ENCODE measurements at regions not wholly inside any gene's neighbourhood (a gene's known extent, or its start where the extent isn't known, plus 50 kb on each side); places are given as distances from the start of the nearest gene placed in this dataset.

DNA sequence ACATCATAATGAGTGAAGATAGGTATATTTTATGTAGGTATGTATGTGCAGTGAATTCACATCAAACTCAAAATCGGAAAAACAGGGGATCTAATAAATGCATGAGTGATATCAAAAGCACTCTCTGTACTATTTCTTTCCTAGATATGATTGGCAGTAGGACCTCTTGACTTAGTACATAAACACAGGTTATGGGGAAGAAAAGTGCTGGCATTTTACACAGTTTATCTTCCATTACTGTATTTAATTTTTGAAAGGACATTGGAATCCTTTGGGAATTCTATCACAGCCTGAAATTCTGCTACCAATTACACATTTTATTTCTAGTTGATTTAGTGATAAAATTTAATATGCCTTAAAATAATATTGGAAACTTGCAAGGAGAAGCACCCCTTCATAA is 470.5 kb upstream of the ONECUT1 start:
- H3K4me1 ChIP-seq (ENCODE audit: control insufficient read depth in 1 of 2, low read depth in 2 of 2) = no peaks in the 10 kb centered on the region
- H3K9me3 ChIP-seq = no peaks in the 10 kb centered on the region
- no peak overlapping the region for H3K4me3 ChIP-seq
- no peaks in the 10 kb centered on the region for H3K27me3 ChIP-seq (replicated peaks; ENCODE audit: insufficient read depth)
- TF ChIP-seq, protein P1, sequence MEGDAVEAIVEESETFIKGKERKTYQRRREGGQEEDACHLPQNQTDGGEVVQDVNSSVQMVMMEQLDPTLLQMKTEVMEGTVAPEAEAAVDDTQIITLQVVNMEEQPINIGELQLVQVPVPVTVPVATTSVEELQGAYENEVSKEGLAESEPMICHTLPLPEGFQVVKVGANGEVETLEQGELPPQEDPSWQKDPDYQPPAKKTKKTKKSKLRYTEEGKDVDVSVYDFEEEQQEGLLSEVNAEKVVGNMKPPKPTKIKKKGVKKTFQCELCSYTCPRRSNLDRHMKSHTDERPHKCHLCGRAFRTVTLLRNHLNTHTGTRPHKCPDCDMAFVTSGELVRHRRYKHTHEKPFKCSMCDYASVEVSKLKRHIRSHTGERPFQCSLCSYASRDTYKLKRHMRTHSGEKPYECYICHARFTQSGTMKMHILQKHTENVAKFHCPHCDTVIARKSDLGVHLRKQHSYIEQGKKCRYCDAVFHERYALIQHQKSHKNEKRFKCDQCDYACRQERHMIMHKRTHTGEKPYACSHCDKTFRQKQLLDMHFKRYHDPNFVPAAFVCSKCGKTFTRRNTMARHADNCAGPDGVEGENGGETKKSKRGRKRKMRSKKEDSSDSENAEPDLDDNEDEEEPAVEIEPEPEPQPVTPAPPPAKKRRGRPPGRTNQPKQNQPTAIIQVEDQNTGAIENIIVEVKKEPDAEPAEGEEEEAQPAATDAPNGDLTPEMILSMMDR (IDR thresholded peaks at IDR 0.05) = no peak
- no peak for DNase-seq (ENCODE audit: low spot score)
- no peak for ATAC-seq (ENCODE audit: insufficient number of reproducible peaks, low FRiP score, low read depth)
- no peaks in the 10 kb centered on the region for H3K36me3 ChIP-seq
- H3K27ac ChIP-seq = no peak overlapping the region

- no peaks in the 10 kb centered on the region for H3K4me1 ChIP-seq (ENCODE audit: control insufficient read depth in 1 of 2, low read depth in 2 of 2)
- TF ChIP-seq, protein P1 (IDR thresholded peaks at IDR 0.05) = no peak
- no peaks in the 10 kb centered on the region for H3K36me3 ChIP-seq
- no peaks in the 10 kb centered on the region for H3K9me3 ChIP-seq
- DNase-seq (ENCODE audit: low spot score) (no peak), ATAC-seq (ENCODE audit: insufficient number of reproducible peaks, low FRiP score, low read depth) (no peak)
- H3K27ac ChIP-seq = no peak overlapping the region
- no peaks in the 10 kb centered on the region for H3K27me3 ChIP-seq (replicated peaks; ENCODE audit: insufficient read depth)
- no peak overlapping the region for H3K4me3 ChIP-seq
Measured at GRCh38 chr15:53256457-53256856, 466.3 kb upstream of the ONECUT1 start.

GRCh38 chr15:53256043-53256442 is 465.9 kb upstream of the ONECUT1 start:
- TF ChIP-seq, protein P1 (IDR thresholded peaks at IDR 0.05) = no peak
- ATAC-seq (ENCODE audit: insufficient number of reproducible peaks, low FRiP score, low read depth) (no peak), DNase-seq (ENCODE audit: low spot score) (no peak)
- Histone ChIP-seq H3K27ac (no peak overlapping the region), H3K4me3 (no peak overlapping the region), H3K4me1 (ENCODE audit: control insufficient read depth in 1 of 2, low read depth in 2 of 2) (no peaks in the 10 kb centered on the region), H3K36me3 (no peaks in the 10 kb centered on the region), H3K27me3 (replicated peaks; ENCODE audit: insufficient read depth) (no peaks in the 10 kb centered on the region), H3K9me3 (no peaks in the 10 kb centered on the region)

DNA sequence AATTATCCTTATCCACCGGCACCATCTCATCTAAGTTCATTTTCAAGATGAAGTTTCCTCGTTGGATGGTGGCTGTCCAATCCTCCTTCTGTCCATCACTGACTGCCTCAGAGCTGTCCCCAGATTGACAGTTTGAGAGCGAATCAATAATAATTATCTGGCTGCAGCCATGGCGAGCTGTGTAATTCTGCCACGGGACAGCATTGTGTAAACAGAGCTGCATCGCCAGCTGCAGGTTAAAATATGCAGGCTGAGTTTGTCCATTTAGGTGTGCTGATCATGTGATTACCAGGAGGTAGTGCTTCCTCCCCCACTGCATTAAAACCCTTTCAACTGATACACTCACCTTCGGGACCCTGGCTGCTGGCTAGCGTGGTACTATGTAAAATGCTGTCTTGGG is 461.9 kb upstream of the ONECUT1 start:
- Histone ChIP-seq H3K27ac (no peak overlapping the region), H3K36me3 (no peaks in the 10 kb centered on the region), H3K27me3 (replicated peaks; ENCODE audit: insufficient read depth) (no peaks in the 10 kb centered on the region), H3K4me1 (ENCODE audit: control insufficient read depth in 1 of 2, low read depth in 2 of 2) (no peaks in the 10 kb centered on the region), H3K9me3 (no peaks in the 10 kb centered on the region), H3K4me3 (no peak overlapping the region)
- ATAC-seq (ENCODE audit: insufficient number of reproducible peaks, low FRiP score, low read depth) (no peak), DNase-seq (ENCODE audit: low spot score) (no peak)
- TF ChIP-seq, protein P1 (IDR thresholded peaks at IDR 0.05) = no peak

DNA sequence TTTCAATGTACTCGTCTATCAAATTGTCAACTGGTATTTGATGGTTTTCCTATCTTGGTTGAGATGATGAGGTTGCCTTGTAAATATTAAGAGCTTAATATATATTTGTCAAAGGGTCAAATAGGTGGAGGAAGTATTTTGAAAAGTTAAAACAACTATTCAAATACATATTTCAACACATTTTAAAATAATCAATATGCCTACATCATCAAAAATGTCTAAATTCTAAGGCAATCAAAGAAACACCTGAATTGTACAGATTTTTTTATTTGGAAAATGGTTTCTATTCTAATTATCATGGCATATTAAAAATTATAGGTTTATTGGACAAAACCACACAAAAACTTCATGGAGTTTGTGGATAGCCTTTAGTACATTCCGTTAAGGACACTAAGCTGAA is 461.4 kb upstream of the ONECUT1 start:
- Histone ChIP-seq H3K4me1 (ENCODE audit: control insufficient read depth in 1 of 2, low read depth in 2 of 2) (no peaks in the 10 kb centered on the region), H3K9me3 (no peaks in the 10 kb centered on the region), H3K4me3 (no peak overlapping the region), H3K27ac (no peak overlapping the region), H3K27me3 (replicated peaks; ENCODE audit: insufficient read depth) (no peaks in the 10 kb centered on the region), H3K36me3 (no peaks in the 10 kb centered on the region)
- DNase-seq (ENCODE audit: low spot score) = no peak
- ATAC-seq (ENCODE audit: insufficient number of reproducible peaks, low FRiP score, low read depth) = no peak
- TF ChIP-seq, protein P1 (IDR thresholded peaks at IDR 0.05) = no peak

All from thoracic aorta (tissue), 2 donors.